ENCODE measurements at regions not wholly inside any gene's neighbourhood (a gene's known extent, or its start where the extent isn't known, plus 50 kb on each side); places are given as distances from the start of the nearest gene placed in this dataset.

DNA sequence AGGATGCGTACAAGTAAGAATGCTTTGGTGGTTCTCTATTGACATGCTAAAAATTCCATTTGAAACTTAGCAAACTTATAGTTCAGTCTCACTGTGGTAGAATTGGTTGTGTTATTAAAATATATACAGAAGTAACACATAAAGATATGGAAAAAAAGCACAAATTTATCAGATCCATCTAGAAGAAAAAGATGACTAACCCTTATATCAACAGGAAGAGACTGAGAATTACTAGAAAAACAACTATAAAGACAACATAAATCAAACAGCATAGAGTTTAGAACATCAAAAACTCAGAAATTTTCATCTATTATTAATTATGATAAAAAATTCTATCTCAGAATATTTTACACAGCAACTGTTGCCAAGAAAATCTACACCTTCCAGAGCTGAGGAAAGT, 491.0 kb downstream of the ETNK1 start:
- DNase-seq = no peak
- TF ChIP-seq, protein P1, sequence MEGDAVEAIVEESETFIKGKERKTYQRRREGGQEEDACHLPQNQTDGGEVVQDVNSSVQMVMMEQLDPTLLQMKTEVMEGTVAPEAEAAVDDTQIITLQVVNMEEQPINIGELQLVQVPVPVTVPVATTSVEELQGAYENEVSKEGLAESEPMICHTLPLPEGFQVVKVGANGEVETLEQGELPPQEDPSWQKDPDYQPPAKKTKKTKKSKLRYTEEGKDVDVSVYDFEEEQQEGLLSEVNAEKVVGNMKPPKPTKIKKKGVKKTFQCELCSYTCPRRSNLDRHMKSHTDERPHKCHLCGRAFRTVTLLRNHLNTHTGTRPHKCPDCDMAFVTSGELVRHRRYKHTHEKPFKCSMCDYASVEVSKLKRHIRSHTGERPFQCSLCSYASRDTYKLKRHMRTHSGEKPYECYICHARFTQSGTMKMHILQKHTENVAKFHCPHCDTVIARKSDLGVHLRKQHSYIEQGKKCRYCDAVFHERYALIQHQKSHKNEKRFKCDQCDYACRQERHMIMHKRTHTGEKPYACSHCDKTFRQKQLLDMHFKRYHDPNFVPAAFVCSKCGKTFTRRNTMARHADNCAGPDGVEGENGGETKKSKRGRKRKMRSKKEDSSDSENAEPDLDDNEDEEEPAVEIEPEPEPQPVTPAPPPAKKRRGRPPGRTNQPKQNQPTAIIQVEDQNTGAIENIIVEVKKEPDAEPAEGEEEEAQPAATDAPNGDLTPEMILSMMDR (IDR thresholded peaks at IDR 0.05; ENCODE audit: unreplicated experiment) = no peak
- no peak overlapping the region for H3K27ac Mint-ChIP-seq (ENCODE audit: unreplicated experiment)
- H3K9me3 Mint-ChIP-seq (ENCODE audit: low read depth, unreplicated experiment) = no peaks in the 10 kb centered on the region
- no peaks in the 10 kb centered on the region for H3K4me1 Mint-ChIP-seq (ENCODE audit: low read depth, unreplicated experiment)
- H3K4me3 Mint-ChIP-seq (ENCODE audit: low read depth, unreplicated experiment) = no peak overlapping the region
- CTCF ChIA-PET = no interaction called here
- intact Hi-C loops (cut with micrococcal nuclease; ENCODE audit: unreplicated experiment) = no loop called here
- H3K27me3 Mint-ChIP-seq (ENCODE audit: unreplicated experiment) = no peaks in the 10 kb centered on the region
- no peaks in the 10 kb centered on the region for H3K36me3 Mint-ChIP-seq (ENCODE audit: insufficient read depth, unreplicated experiment)
- no TSS peak for BruUV-seq (replicated peaks)

DNA sequence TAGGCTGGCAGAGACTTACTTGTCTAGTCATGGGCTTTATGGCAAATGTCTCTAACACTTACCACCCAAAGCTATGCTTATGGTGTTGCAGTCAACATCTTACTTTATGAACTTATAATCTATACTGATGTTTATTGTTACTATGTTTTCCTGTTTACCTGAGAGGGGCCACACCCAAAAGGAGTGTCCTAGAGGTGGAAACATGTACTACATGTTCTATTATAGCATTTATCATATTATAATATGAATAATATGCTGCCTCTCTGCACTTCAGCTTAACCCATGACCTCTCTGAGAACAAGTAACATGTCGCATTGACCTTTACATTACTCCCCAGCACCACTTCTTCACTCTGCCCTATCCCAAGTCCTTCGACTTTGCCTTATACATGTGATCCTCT, 501.8 kb downstream of the ETNK1 start:
- BruUV-seq (replicated peaks) = no TSS peak
- Mint-ChIP-seq H3K4me3 (ENCODE audit: low read depth, unreplicated experiment) (no peak overlapping the region), H3K9me3 (ENCODE audit: low read depth, unreplicated experiment) (no peaks in the 10 kb centered on the region), H3K27me3 (ENCODE audit: unreplicated experiment) (no peaks in the 10 kb centered on the region), H3K36me3 (ENCODE audit: insufficient read depth, unreplicated experiment) (no peaks in the 10 kb centered on the region), H3K27ac (ENCODE audit: unreplicated experiment) (no peak overlapping the region), H3K4me1 (ENCODE audit: low read depth, unreplicated experiment) (no peaks in the 10 kb centered on the region)
- intact Hi-C loops (cut with micrococcal nuclease; ENCODE audit: unreplicated experiment) = no loop called here
- DNase-seq = no peak
- CTCF ChIA-PET = no interaction called here
- TF ChIP-seq, protein P1 (IDR thresholded peaks at IDR 0.05; ENCODE audit: unreplicated experiment) = no peak

DNA sequence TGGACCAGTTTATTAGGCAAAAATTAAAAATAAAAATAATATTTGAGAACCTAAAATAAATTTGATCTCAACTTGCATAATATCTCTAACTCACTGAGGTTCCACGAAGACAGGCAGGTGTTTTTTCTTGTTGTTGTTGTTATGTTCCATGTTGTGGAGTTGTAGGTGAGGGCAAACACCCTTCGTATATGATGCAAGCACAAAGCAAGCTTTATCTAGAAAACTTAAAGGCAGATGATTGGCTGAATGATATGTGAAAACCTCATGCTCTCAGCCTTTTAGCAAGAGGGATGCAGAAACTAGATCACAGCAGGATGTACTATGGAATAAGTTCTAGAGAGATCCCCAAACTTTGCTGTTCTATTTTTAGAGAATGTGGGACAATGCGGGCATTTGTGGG, 502.7 kb downstream of the ETNK1 start:
- BruUV-seq (replicated peaks) = no TSS peak
- CTCF ChIA-PET = no interaction called here
- H3K36me3 Mint-ChIP-seq (ENCODE audit: insufficient read depth, unreplicated experiment) = no peaks in the 10 kb centered on the region
- intact Hi-C loops (cut with micrococcal nuclease; ENCODE audit: unreplicated experiment) = no loop called here
- no peaks in the 10 kb centered on the region for H3K27me3 Mint-ChIP-seq (ENCODE audit: unreplicated experiment)
- no peaks in the 10 kb centered on the region for H3K4me1 Mint-ChIP-seq (ENCODE audit: low read depth, unreplicated experiment)
- H3K9me3 Mint-ChIP-seq (ENCODE audit: low read depth, unreplicated experiment) = no peaks in the 10 kb centered on the region
- H3K4me3 Mint-ChIP-seq (ENCODE audit: low read depth, unreplicated experiment) = no peak overlapping the region
- TF ChIP-seq, protein P1 (IDR thresholded peaks at IDR 0.05; ENCODE audit: unreplicated experiment) = no peak
- no peak overlapping the region for H3K27ac Mint-ChIP-seq (ENCODE audit: unreplicated experiment)
- no peak for DNase-seq

DNA sequence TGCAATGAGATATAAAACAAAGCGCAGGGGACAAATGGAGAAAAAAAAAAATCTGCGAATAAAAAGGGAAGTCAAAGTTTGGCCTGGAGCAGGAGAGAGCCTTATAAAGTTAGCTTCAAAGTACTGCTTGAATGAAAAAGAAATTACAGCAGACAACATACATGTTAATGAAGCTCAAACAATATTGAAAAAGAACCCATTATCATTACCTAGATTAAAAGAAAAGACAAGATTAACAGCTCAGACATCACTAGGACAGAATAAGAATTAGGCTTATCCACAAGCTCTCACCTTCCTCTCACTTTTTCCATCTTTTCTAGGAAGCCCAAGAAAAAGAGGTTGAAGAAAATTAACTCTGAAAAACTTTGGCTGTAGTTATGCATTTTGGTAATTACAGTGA, 503.5 kb downstream of the ETNK1 start:
- no peaks in the 10 kb centered on the region for H3K36me3 Mint-ChIP-seq (ENCODE audit: insufficient read depth, unreplicated experiment)
- H3K4me3 Mint-ChIP-seq (ENCODE audit: low read depth, unreplicated experiment) = no peak overlapping the region
- CTCF ChIA-PET = no interaction called here
- H3K27me3 Mint-ChIP-seq (ENCODE audit: unreplicated experiment) = no peaks in the 10 kb centered on the region
- no TSS peak for BruUV-seq (replicated peaks)
- no peaks in the 10 kb centered on the region for H3K4me1 Mint-ChIP-seq (ENCODE audit: low read depth, unreplicated experiment)
- intact Hi-C loops (cut with micrococcal nuclease; ENCODE audit: unreplicated experiment) = no loop called here
- no peak for DNase-seq
- no peaks in the 10 kb centered on the region for H3K9me3 Mint-ChIP-seq (ENCODE audit: low read depth, unreplicated experiment)
- TF ChIP-seq, protein P1 (IDR thresholded peaks at IDR 0.05; ENCODE audit: unreplicated experiment) = no peak
- no peak overlapping the region for H3K27ac Mint-ChIP-seq (ENCODE audit: unreplicated experiment)

DNA sequence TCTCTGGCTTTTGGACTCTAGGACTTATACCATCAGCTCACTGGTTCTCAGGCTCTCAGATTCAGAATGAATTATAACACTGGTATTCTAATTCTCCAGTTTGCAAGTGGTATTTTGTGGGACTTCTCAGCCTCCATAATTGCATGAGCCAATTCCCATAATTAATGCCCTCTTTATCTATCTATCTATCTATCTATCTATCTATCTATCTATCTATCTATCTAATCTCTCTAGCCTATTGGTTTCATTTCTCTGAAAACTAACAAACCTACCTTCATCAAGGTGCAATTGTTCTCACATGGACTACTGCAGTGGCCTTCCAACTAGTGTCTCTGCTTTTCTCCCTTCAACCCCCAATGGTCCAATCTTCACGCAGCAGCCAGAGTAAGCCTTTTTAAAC, 507.4 kb downstream of the ETNK1 start:
- no peaks in the 10 kb centered on the region for H3K36me3 Mint-ChIP-seq (ENCODE audit: insufficient read depth, unreplicated experiment)

More for the DNA sequence above, 507.4 kb downstream of the ETNK1 start:
- BruUV-seq (replicated peaks) = no TSS peak
- no peak for DNase-seq
- Mint-ChIP-seq H3K4me3 (ENCODE audit: low read depth, unreplicated experiment) (no peak overlapping the region), H3K9me3 (ENCODE audit: low read depth, unreplicated experiment) (no peaks in the 10 kb centered on the region), H3K27ac (ENCODE audit: unreplicated experiment) (no peak overlapping the region), H3K4me1 (ENCODE audit: low read depth, unreplicated experiment) (no peaks in the 10 kb centered on the region), H3K27me3 (ENCODE audit: unreplicated experiment) (no peaks in the 10 kb centered on the region)
- TF ChIP-seq, protein P1 (IDR thresholded peaks at IDR 0.05; ENCODE audit: unreplicated experiment) = no peak
- CTCF ChIA-PET = no interaction called here
- intact Hi-C loops (cut with micrococcal nuclease; ENCODE audit: unreplicated experiment) = no loop called here

All from Calu3 (cell line).